HCT116 (cell line): ENCODE measurements at regions not wholly inside any gene's neighbourhood (a gene's known extent, or its start where the extent isn't known, plus 50 kb on each side); places are given as distances from the start of the nearest gene placed in this dataset.

Experiments used
- ATAC-seq: fragments of 200-7000 bp; cut with Tn5 transposase; 2 replicates; pipeline ENCODE4 v1.9.1; 2020; ENCODE audit warnings: mild to moderate bottlenecking, moderate library complexity
- BruUV-seq: library from RNA; stranded (reverse); fragments of 400-500 nt; replicated peaks from 2 replicates; lab custom pipeline; 2021; lab: Mats Ljungman, UMichigan
- CTCF ChIA-PET: fragments of 300-600 bp; sonication (Branson Sonifier 250); formaldehyde crosslinking; loops from one replicate; lab custom pipeline; 2021; ENCODE audit warnings: antibody characterized with exemption; lab: Charles Lee
- POLR2A ChIA-PET: fragments of 300-600, 350-600 bp; sonication (Branson Sonifier 250); formaldehyde crosslinking; loops from one replicate; lab custom pipeline; 2021; ENCODE audit warnings: antibody characterized with exemption; lab: Charles Lee
- RAD21 ChIA-PET, 2 experiments: fragments of 300-600 bp; sonication (Branson Sonifier 250); formaldehyde crosslinking; loops; one replicate each; lab custom pipeline; 2023; ENCODE audit warnings: low total read pairs in 2 of 2; ENCODE audit not compliant: uncharacterized antibody in 2 of 2, unreplicated experiment in 2 of 2, low non-redundant PET in 1 of 2; lab: Charles Lee
- DNase-seq: peaks from one replicate; pipeline ENCODE4 v3.0.0-alpha.2; 2010; ENCODE audit warnings: low read depth, low spot score
- H2AFZ ChIP-seq: fragments of 200-600 bp; shearing (Covaris generic), sonication (generic); 2 replicates; pipeline ENCODE4 v1.6.1; 2017; ENCODE audit warnings: low read depth, mixed run types, mixed read lengths, antibody characterized with exemption, low read length; ENCODE audit not compliant: poor library complexity, severe bottlenecking
- H3K27ac ChIP-seq: 2 replicates; pipeline ENCODE4 v1.5.1; 2012; ENCODE audit warnings: low read depth, low read length
- H3K27me3 ChIP-seq: fragments of 200-600 bp; sonication (generic); 2 replicates; pipeline ENCODE4 v1.6.1; 2016; ENCODE audit warnings: mixed run types, low read length, mixed read lengths; ENCODE audit not compliant: insufficient read depth
- H3K36me3 ChIP-seq, 2 experiments: fragments of 200-500 bp in 1 of 2; fragments of 200-600 bp in 1 of 2; sonication (Bioruptor generic) in 1 of 2; sonication (generic) in 1 of 2; 2 replicates each; pipeline versions ENCODE4 v1.5.1 to v1.6.1; 2014 to 2016; ENCODE audit warnings: low read length in 2 of 2, inconsistent platforms in 1 of 2, mixed read lengths in 1 of 2, mixed run types in 1 of 2; ENCODE audit not compliant: insufficient read depth in 2 of 2, control insufficient read depth in 1 of 2
- H3K4me1 ChIP-seq, 2 experiments: fragments of 200-600 bp in 1 of 2; sonication (generic) in 1 of 2; 2 replicates each; pipeline versions ENCODE4 v1.5.1 to v1.6.1; 2012 to 2017; ENCODE audit warnings: low read length in 2 of 2, inconsistent platforms in 1 of 2, mild to moderate bottlenecking in 1 of 2, mixed read lengths in 1 of 2, mixed run types in 1 of 2, moderate library complexity in 1 of 2; ENCODE audit not compliant: insufficient read depth in 2 of 2, control insufficient read depth in 1 of 2
- H3K4me2 ChIP-seq: fragments of 200-600 bp; sonication (generic); 2 replicates; pipeline ENCODE4 v1.6.1; 2017; ENCODE audit warnings: mixed run types, low read length, mixed read lengths
- H3K4me3 ChIP-seq, 2 experiments: fragments of 200-600 bp in 1 of 2; sonication (generic) in 1 of 2; replicated peaks in 1 of 2; 2 replicates each; pipeline ENCODE4 v1.5.1; 2011 to 2016; ENCODE audit warnings: low read length in 2 of 2, control low read depth in 1 of 2, low read depth in 1 of 2, mild to moderate bottlenecking in 1 of 2, mixed read lengths in 1 of 2, mixed run types in 1 of 2
- H3K79me2 ChIP-seq: fragments of 200-600 bp; sonication (generic); 2 replicates; pipeline ENCODE4 v1.6.1; 2017; ENCODE audit warnings: mild to moderate bottlenecking, mixed run types, low read length, moderate library complexity, mixed read lengths; ENCODE audit not compliant: insufficient read depth
- H3K9ac ChIP-seq: fragments of 200-600 bp; sonication (generic); 2 replicates; pipeline ENCODE4 v1.6.1; 2016; ENCODE audit warnings: low read length, mixed read lengths
- H3K9me2 ChIP-seq: fragments of 200-600 bp; sonication (generic), shearing (Covaris generic); 2 replicates; pipeline ENCODE4 v1.6.1; 2017; ENCODE audit warnings: mixed run types, mild to moderate bottlenecking, moderate library complexity; ENCODE audit not compliant: insufficient read depth
- H3K9me3 ChIP-seq, 2 experiments: fragments of 200-500 bp in 1 of 2; fragments of 200-600 bp in 1 of 2; sonication (Bioruptor generic) in 1 of 2; sonication (generic) in 1 of 2; 2 replicates each; pipeline ENCODE4 v1.6.1; 2014 to 2017; ENCODE audit warnings: low read length in 2 of 2, mixed read lengths in 2 of 2, inconsistent platforms in 1 of 2, low read depth in 1 of 2, mild to moderate bottlenecking in 1 of 2, mixed run types in 1 of 2, moderate library complexity in 1 of 2; ENCODE audit not compliant: control insufficient read depth in 1 of 2, insufficient read depth in 1 of 2
- H4K20me1 ChIP-seq: fragments of 200-600 bp; sonication (generic), shearing (Covaris generic); 2 replicates; pipeline ENCODE4 v1.6.1; 2017; ENCODE audit warnings: mixed run types, mild to moderate bottlenecking, moderate library complexity; ENCODE audit not compliant: insufficient read depth
- CBX3 ChIP-seq: IDR thresholded peaks from 2 replicates; pipeline ENCODE4 v1.6.1; 2012; ENCODE audit warnings: low read depth
- CEBPB ChIP-seq: IDR thresholded peaks from 2 replicates; pipeline ENCODE4 v1.6.1; 2012; ENCODE audit warnings: low read depth
- CTCF ChIP-seq, 3 experiments: fragments of 200-600 bp in 1 of 3; sonication (generic) in 1 of 3; IDR thresholded peaks in 2 of 3; conservative IDR thresholded peaks in 1 of 3; 2 replicates each; pipeline ENCODE4 v1.5.1; 2012 to 2017; ENCODE audit warnings: low read depth in 2 of 3, low read length in 2 of 3, antibody characterized with exemption in 1 of 3, borderline replicate concordance in 1 of 3, control low read depth in 1 of 3, mild to moderate bottlenecking in 1 of 3, mixed read lengths in 1 of 3, mixed run types in 1 of 3, moderate library complexity in 1 of 3; ENCODE audit not compliant: insufficient read depth in 1 of 3
- EGR1 ChIP-seq: IDR thresholded peaks from 2 replicates; pipeline ENCODE4 v1.6.1; 2012; ENCODE audit warnings: low read depth
- ELF1 ChIP-seq: IDR thresholded peaks from 2 replicates; pipeline ENCODE4 v1.6.1; 2012; ENCODE audit warnings: low read depth, borderline replicate concordance
- EZH2 ChIP-seq: fragments of 200-600 bp; sonication (generic); IDR thresholded peaks from 2 replicates; pipeline ENCODE4 v1.6.1; 2017; ENCODE audit warnings: antibody characterized with exemption, mixed run types
- EZH2phosphoT487 ChIP-seq: fragments of 200-600 bp; IDR thresholded peaks from 2 replicates; pipeline ENCODE4 v1.6.1; 2018; ENCODE audit warnings: antibody characterized with exemption, borderline replicate concordance
- JUND ChIP-seq: IDR thresholded peaks from 2 replicates; pipeline ENCODE4 v1.6.1; 2012
- POLR2A ChIP-seq: IDR thresholded peaks from 2 replicates; pipeline ENCODE4 v1.7.0; 2011; ENCODE audit warnings: borderline replicate concordance; ENCODE audit not compliant: insufficient read depth, insufficient read length; ENCODE audit errors: extremely low read depth
- POLR2AphosphoS5 ChIP-seq: IDR thresholded peaks from 2 replicates; pipeline ENCODE4 v1.6.1; 2011; ENCODE audit warnings: mild to moderate bottlenecking, low read depth, low read length, moderate library complexity
- RAD21 ChIP-seq: IDR thresholded peaks from 2 replicates; pipeline ENCODE4 v1.6.1; 2012; ENCODE audit warnings: low read depth, mild to moderate bottlenecking
- REST ChIP-seq: IDR thresholded peaks from 2 replicates; pipeline ENCODE4 v1.6.1; 2012; ENCODE audit warnings: low read depth
- SIN3A ChIP-seq: IDR thresholded peaks from 2 replicates; pipeline ENCODE4 v1.6.1; 2012; ENCODE audit warnings: low read depth
- SP1 ChIP-seq: IDR thresholded peaks from 2 replicates; pipeline ENCODE4 v1.6.1; 2012; ENCODE audit warnings: low read depth
- SRF ChIP-seq: IDR thresholded peaks from 2 replicates; pipeline ENCODE4 v1.6.1; 2012; ENCODE audit warnings: low read depth
- ZBTB33 ChIP-seq: IDR thresholded peaks from 2 replicates; pipeline ENCODE4 v1.6.1; 2011; ENCODE audit warnings: mild to moderate bottlenecking, low read length, moderate library complexity; ENCODE audit not compliant: insufficient replicate concordance; ENCODE audit errors: extremely low read depth
- ZNF274 ChIP-seq: fragments of 200-500 bp; sonication (Bioruptor generic); IDR thresholded peaks from 2 replicates; pipeline ENCODE4 v1.6.1; 2014; ENCODE audit warnings: mild to moderate bottlenecking, low read depth, low read length, inconsistent platforms
- intact Hi-C: fragments of 100-400 bp; cut with micrococcal nuclease; formaldehyde crosslinking; loops from 2 replicates; pipeline ENCODE4 v1.10.0; 2022
- TF ChIP-seq, protein P1 (sequence below): IDR thresholded peaks from 2 replicates; pipeline ENCODE4 v1.6.1; 2012

DNA sequence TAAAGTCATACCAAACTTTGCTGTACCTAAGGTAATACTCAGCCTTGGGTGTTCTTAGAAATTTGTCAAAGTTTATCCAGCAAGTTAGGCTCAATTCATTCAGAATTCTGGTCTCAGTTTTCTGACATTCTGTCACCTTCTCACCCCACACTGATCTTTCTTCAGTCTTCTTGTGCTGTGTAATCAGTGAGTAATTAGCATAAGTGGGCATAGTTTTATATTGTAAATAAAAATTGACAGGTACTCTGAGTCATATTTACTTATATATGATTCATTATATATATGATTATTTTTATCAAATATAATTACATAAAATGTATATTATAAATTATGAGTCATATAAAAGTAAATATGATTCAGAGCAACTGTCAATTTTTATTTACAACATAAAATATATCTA lies 170.9 kb upstream of the MAGI2 start:
- intact Hi-C loops = no loop called here
- no peaks in the 10 kb centered on the region for H3K36me3 ChIP-seq
- no peak for DNase-seq

More for the DNA sequence above, 170.9 kb upstream of the MAGI2 start:
- ChIA-PET CTCF (no interaction called here), POLR2A (no interaction called here), RAD21 (no interaction called here)
- no peak overlapping the region for H3K9ac ChIP-seq
- no peaks in the 10 kb centered on the region for H3K27me3 ChIP-seq
- H3K9me2 ChIP-seq = no peaks in the 10 kb centered on the region
- no peak for TF ChIP-seq ZNF274
- no peak for TF ChIP-seq ZBTB33
- TF ChIP-seq POLR2A = no peak
- TF ChIP-seq JUND = no peak
- no peak for TF ChIP-seq CTCF (IDR thresholded peaks at IDR 0.05 in 2 of 3, conservative IDR thresholded peaks at IDR 0.05 in 1 of 3; ENCODE audit: borderline replicate concordance in 1 of 3, insufficient read depth in 1 of 3, low read depth in 2 of 3, low read length in 2 of 3)
- TF ChIP-seq, protein P1, sequence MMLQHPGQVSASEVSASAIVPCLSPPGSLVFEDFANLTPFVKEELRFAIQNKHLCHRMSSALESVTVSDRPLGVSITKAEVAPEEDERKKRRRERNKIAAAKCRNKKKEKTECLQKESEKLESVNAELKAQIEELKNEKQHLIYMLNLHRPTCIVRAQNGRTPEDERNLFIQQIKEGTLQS = no peak
- no peak for TF ChIP-seq ELF1
- TF ChIP-seq EGR1 = no peak
- no peak for TF ChIP-seq EZH2phosphoT487
- no peak for TF ChIP-seq RAD21
- no peak for TF ChIP-seq CEBPB
- TF ChIP-seq EZH2 = no peak
- no peak for TF ChIP-seq SRF
- TF ChIP-seq CBX3 = no peak
- TF ChIP-seq SIN3A = no peak
- TF ChIP-seq POLR2AphosphoS5 = no peak
- TF ChIP-seq REST = no peak
- no peak for TF ChIP-seq SP1
- ATAC-seq = no peak
- H4K20me1 ChIP-seq = no peaks in the 10 kb centered on the region
- H3K4me2 ChIP-seq = no peak overlapping the region
- no peak overlapping the region for H2AFZ ChIP-seq
- H3K4me3 ChIP-seq = no peak overlapping the region
- no peak overlapping the region for H3K27ac ChIP-seq
- no TSS peak for BruUV-seq
- no peaks in the 10 kb centered on the region for H3K79me2 ChIP-seq
- H3K9me3 ChIP-seq = no peaks in the 10 kb centered on the region
- peaks cover 0 to 14% of the 10 kb centered on the region in 2 experiments; a peak in 1 of 4 replicates for H3K4me1 ChIP-seq
